Left cardiac atrium (tissue), 4 donors: ENCODE measurements at regions not wholly inside any gene's neighbourhood (a gene's known extent, or its start where the extent isn't known, plus 50 kb on each side); places are given as distances from the start of the nearest gene placed in this dataset.
"Not testable (repeated sequence)": the region's sequence is repeated elsewhere in the genome, so short reads cannot be mapped to it uniquely, and the experiment has no call there.

Source experiments
- ATAC-seq, 2 donors: fragments of 200-7000 bp; cut with Tn5 transposase; one replicate each; pipeline ENCODE4 v1.9.1; 2020; ENCODE audit warnings: mild to moderate bottlenecking in 2 of 2, moderate library complexity in 2 of 2
- DNase-seq: peaks from one replicate; pipeline ENCODE4 v3.0.0-alpha.2; 2020
- intact Hi-C, 2 donors: fragments of 100-400 bp; cut with DNase I; formaldehyde crosslinking; loops; one replicate each; pipeline versions ENCODE4 v1.14.1 to v1.15.1; 2022 to 2023
- donor health status: DM: no; HTN: yes; CAD: no.
- donor health status: DM: no; HTN: yes; CAD: no; lungs with severe emphysema.
- donor health status: DM: yes; HTN: yes; CAD: no.
- donor health status: Dilated cardiomyopathy.

DNA sequence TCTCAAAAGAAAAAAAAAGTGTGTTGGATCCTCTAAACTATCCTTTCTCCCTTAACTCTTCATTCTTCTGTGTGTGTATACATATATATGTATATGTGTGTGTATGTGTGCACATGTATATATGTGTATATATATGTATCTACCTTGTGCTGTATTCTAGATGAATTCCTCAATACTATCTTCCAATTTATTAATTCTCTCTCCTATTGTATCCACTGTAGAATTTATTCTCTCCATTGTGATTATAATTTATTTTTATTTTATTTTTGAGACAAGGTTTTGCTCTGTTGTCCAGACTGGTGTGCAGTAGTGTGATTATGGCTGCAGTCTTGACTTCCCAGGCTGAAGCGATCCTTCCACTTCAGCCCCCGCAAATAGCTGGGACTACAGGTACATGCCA, 147.1 kb upstream of the ZNF618 start:
- DNase-seq = no peak
- no peak for ATAC-seq
- intact Hi-C loops = no loop called here

DNA sequence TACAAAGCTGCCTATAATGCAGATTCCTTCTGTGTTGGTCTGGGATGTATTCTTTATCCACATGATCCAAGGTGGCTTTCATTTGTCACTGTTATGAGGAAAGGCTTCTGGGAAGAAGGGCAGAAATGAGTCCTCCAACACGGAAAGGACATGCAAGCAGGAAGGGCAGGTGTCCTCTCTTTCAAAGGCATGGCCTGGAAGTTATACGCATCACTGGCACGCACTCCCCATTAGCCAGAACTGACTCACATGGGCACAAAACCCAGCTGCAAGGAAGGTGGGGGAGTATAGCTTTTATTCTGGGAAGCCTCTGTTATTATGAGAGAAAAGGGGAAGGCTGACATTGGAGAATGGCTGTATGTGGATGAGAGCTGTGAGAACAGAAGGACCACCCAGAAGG, 141.3 kb upstream of the ZNF618 start:
- DNase-seq = no peak
- intact Hi-C loops = loop anchor here in 1 of 2 donors (5.0 kb wide), 1 partner anchor 297 kb away; no protein-coding TSS in a partner anchor
- no peak for ATAC-seq

DNA sequence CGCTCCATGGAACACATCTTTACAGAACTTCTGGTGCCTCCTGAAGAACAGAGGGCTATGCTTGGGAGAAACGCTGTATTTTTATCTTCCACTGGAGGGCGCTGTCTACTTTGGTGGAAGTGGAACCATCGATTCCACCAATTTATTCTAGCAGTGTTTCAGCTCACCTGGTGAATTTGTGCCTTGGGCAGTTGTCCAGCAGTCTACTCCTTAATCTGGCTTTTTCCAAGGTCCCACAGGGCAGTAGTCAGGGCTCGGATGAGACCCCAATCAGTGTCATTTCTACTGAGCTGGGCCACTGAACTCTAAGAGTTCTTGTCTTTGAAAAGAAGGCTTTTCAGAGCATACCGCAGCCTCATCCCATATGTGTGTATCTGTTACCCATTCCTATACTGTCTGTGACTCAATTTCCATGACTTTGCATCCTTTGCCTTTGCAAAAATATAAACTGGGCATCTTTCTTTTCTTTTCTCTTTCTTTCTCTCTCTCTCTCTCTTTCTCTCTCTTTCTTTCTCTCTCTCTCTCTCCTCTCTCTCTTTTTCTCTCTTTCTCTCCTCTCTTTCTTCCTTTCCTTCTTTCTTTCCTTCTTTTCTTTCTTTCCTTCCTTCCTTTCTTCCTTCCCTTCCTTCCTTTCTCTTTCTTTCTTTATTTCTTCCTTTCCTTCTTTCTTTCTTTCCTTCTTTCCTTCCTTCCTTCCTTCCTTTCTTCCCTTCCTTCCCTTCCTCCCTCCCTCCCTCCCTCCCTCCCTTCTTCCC, 138.4 kb upstream of the ZNF618 start:
- intact Hi-C loops = loop anchor here in 1 of 2 donors (5.0 kb wide), 1 partner anchor 295 kb away; no protein-coding TSS in a partner anchor
- no peak for DNase-seq
- ATAC-seq = no peak

DNA sequence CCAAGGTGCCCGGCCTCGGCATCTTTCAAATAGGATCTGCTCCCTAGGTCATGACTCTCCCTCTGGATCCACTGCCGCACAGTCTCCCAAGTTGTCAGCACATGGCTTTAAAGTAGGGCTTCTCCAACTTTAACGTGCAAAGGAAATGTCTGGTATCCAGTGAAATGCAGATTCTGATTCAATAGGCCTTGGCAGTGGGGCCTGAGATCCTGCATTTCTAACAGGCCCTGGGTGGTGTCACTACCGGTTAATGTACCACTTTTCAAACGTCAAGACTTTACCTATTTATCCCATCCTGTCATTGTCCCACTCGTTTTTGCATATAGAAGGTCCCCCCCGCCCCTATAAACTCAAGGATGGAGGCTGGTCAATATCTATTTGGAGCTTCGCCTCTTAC, 137.6 kb upstream of the ZNF618 start:
- intact Hi-C loops = loop anchor here in 1 of 2 donors (5.0 kb wide), 1 partner anchor 294 kb away; no protein-coding TSS in a partner anchor
- ATAC-seq (no peak), DNase-seq (no peak)

DNA sequence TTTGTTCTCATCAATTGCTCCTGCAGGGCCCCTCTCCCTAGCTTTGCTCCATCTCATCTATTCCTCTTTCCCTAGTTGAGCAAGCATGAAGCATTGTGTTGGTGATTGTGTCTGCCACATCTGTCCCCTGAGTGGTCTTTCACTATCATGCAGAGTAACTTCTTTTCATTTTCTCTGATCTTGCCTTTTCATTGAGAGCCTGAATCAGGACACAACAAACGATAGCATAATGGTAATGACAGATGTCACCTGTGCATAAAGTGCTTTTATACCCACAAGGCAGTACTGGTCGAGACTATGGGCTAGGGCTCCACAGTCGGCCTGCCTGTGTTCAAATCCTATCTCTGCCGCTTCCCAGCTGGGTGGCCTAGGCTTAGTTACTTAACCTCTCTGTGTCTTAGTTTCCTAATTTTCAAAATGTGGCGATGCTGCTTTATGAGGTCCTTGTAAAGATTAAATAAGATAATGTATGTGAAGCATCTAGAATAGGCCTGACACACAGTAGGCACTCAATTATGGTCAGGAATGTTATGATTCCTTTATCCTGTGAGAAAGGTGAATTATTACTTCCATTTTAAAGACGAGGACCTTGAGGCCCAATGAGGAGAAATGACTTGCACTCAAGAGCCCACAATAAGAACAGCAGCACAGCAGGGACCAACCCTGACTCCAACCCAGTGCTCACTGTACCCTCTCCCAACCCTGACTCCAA, 137.1 kb upstream of the ZNF618 start:
- no peak for DNase-seq
- no peak for ATAC-seq
- intact Hi-C loops = loop anchor here in 1 of 2 donors (5.0 kb wide), 1 partner anchor 293 kb away; no protein-coding TSS in a partner anchor

DNA sequence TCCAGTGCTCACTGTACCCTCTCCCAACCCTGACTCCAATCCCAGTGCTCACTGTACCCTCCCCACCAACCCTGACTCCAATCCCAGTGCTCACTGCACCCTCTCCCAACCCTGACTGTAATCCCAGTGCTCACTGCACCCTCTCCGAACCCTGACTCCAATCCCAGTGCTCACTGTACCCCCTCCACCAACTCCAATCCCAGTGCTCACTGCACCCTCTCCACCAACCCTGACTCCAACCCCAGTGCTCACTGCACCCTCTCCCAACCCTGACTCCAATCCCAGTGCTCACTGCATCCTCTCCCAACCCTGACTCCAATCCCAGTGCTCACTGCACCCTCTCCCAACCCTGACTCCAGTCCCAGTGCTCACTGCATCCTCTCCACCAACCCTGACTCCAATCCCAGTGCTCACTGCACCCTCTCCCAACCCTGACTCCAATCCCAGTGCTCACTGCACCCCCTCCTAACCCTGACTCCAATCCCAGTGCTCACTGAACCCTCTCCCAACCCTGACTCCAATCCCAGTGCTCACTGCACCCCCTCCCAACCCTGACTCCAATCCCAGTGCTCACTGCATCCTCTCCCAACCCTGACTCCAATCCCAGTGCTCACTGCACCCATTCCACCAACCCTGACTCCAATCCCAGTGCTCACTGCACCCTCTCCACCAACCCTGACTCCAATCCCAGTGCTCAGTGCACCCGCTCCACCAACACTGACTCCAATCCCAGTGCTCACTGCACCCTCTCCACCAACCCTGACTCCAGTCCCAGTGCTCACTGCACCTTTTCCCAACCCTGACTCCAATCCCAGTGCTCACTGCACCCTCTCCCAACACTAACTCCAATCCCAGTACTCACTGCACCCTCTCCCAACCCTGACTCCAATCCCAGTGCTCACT, 136.3 kb upstream of the ZNF618 start:
- intact Hi-C loops = loop anchor here in 1 of 2 donors (5.0 kb wide), 1 partner anchor 292 kb away; no protein-coding TSS in a partner anchor
- not testable (repeated sequence) for DNase-seq, ATAC-seq

DNA sequence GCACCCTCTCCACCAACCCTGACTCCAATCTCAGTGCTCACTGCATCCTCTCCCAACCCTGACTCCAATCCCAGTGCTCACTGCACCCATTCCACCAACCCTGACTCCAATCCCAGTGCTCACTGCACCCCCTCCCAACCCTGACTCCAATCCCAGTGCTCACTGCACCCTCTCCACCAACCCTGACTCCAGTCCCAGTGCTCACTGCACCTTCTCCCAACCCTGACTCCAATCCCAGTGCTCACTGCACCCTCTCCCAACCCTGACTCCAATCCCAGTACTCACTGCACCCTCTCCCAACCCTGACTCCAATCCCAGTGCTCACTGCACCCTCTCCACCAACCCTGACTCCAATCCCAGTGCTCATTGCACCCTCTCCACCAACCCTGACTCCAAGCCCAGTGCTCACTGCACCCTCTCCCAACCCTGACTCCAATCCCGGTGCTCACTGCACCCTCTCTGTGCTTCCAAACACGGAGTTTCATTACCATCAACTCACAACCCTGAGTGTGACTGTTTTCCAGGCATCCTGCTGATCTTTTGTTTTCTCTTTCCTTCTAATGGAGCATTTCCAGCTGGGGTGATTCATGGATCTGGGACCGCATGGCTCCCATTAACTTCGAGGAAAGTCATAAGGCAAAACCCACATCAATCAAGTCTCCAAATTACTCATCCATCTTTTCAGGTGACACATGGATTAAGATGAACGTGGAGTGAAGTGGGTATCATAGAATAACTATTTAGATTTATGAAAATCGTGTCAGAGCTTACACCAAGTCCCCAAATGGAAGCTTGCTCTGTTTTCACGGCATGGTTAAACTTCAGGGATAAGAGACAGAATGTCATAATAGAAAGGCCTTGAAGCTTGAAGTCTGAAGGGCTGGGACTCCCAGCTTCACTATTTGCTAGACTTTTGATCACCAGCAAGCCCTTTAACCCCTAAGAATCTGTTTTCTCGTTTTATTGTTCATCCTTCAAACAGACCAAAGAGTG, 135.3 kb upstream of the ZNF618 start:
- intact Hi-C loops, ATAC-seq, DNase-seq: not testable (repeated sequence)

DNA sequence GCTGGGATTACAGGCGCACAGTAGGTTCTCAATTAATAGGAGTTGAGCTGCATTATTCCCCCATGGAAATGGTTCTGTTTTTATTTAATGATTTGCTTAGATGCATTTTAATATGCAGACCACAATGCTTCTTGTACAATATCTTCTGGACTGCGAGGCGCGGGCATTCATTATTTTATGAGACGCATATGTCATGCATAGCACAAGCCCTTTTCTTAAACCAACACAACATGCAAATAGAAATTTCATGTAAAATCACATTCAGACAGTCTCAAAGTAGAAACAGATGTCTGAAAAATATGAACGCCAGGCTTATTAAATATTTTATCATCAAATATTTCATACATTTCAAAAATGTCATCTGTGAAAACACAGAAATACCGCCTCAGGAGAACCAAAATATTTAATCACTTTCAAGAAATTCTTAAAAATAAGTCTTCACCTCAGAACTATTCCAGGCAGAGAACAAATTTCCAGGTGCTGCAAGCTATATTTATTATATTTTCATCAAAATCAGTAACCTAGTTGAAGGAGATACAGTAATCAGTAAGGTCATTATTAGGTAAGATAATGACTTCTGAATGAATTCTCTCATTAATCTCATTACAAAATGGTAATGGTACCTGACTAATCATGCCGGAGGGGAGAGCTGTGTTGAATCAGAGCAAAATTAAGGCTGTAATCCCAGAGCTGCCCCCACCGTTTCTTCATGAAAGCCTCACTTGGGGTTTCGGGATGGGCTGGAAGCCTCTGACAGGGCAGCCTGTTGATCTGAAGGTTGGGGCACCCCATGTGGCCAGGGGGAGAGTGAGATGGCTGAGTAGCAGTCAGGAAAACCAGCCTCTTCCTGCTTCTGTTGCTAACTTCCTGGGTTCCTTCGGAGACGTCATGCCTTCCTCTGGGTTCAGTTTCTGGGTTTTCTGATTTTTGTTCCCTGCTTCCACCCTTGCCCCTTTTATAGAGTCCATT, 133.9 kb upstream of the ZNF618 start:
- intact Hi-C loops = no loop called here
- ATAC-seq (no peak), DNase-seq (no peak)

DNA sequence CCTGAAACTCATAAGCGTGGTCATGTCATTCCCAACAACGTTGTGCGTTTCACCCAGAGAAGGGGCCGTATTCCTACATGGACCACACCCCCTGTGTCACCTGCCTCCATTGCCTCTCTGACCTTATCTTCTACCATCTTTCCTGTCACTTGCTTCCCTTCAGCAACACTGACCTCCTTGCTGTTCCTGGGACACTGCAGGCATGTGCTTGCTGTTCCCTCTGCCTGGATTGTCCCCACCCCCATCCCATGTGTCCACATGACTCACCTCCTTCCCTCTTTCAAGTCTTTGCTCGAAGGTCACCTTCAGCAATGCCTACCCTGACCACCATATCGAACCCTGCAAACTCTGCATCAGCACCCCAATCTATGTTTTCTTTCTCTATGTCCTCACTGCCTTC, 133.2 kb upstream of the ZNF618 start:
- intact Hi-C loops = no loop called here
- ATAC-seq (no peak), DNase-seq (no peak)

DNA sequence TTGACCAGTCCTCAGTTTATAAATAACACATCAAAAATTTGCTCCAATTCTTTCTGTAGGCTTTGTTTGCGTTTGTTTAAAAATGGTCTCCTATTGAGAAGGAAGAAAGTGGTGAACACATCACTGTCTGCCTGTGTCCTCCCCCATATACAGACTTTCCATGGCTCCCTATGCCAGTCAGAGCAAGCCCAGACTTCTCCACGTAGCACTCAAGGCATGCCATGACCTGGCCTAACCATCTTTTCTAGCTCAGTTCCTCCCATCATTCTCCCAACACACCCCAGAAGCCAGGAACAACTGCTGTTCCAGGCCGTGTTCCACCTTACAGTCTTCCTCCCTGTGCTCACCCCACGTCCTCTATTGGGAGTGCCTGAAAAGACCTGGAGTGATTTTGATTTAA, 129.6 kb upstream of the ZNF618 start:
- intact Hi-C loops = no loop called here
- DNase-seq = no peak
- no peak for ATAC-seq

DNA sequence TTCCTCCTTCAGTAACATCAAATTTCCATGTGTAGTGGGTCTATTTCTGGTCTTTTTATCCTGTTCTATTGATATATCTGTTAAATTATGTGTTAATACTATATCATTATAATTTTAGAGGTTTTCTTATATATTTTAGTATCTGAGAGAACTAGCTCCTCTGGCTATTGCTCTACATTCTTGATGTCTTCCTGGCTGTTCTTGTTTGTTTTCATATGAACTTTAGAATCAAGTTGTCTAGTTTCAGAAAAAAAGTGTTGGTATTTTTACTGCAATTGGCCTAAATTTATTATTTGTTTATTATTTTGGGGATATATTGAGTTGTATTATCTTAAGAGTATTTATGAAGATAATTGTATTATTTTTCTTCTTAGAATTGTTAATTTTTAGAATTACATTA, 128.0 kb upstream of the ZNF618 start:
- intact Hi-C loops = no loop called here
- DNase-seq (no peak), ATAC-seq (no peak)

DNA sequence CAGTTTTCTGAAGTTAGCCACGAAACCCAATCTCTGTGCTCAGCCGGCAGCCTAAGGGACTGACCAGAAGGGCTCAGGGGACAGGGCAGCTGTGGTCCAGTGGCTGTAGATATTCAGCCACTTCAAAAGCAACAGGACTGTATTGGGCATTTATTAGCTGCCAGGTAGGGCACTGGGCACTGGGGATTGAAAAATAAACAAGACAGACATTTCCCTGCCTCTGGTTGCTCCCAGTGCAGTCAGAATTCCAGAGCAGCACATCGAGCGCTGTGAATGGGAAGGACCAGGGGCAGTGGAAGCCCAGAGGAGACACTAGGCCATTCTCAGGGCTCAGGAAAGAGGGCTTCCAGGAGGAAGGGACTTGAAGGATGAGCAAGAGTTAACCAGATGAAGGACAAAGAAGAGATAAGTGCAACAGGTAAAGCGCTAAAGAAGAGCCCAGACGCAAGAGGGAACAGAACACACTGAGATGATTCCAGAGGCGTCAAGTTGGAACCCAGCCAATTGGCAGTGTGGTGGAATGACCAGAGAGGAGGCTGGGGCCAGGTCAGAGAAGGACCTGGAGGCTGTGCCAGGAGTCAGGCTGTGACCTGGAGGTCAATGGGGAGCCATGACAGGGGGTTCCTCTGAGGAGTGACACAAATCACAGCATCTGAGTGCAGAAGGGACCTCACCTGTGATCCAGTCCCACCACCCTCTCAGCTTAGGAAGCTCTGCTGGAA, 122.5 kb upstream of the ZNF618 start:
- intact Hi-C loops = no loop called here
- DNase-seq (no peak), ATAC-seq (no peak)

DNA sequence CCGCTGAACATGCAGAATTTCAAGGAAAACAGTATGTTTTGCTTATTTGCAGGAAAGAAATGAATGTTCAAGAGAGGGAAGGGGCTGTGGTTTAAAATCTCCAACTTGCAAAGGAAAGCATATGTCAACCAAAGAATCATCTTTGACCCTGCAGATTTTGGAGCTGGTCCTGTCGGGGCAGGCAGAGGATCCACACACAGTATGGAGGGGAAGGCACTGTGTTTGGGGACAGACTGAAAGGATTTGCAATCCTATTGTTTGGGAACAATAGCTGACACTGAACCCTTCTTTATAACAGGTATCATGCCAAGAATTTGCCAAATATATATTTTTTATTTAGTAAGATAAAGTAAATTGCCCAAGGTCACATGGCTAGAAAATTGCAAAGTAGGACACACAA, 121.4 kb upstream of the ZNF618 start:
- intact Hi-C loops = no loop called here
- DNase-seq (no peak), ATAC-seq (no peak)

DNA sequence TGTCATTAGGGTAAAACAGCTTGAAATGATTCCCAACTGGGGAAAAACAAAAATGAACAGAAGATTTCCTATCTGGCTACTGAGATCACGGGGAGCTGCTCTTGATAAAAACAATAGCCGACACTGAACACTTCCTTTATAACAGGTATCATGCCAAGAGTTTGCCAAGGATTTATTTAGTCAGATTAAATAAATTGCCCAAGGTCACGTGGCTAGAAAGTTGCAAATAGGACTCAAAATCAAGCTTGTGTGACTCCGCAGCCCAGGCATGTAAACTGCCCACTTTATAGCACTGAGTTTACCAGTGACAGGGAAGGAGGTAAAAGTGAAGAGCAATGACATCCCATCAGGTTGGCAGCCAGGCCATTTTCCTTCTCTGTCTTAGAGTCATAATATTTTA, 120.7 kb upstream of the ZNF618 start:
- no peak for DNase-seq
- no peak for ATAC-seq
- intact Hi-C loops = no loop called here

DNA sequence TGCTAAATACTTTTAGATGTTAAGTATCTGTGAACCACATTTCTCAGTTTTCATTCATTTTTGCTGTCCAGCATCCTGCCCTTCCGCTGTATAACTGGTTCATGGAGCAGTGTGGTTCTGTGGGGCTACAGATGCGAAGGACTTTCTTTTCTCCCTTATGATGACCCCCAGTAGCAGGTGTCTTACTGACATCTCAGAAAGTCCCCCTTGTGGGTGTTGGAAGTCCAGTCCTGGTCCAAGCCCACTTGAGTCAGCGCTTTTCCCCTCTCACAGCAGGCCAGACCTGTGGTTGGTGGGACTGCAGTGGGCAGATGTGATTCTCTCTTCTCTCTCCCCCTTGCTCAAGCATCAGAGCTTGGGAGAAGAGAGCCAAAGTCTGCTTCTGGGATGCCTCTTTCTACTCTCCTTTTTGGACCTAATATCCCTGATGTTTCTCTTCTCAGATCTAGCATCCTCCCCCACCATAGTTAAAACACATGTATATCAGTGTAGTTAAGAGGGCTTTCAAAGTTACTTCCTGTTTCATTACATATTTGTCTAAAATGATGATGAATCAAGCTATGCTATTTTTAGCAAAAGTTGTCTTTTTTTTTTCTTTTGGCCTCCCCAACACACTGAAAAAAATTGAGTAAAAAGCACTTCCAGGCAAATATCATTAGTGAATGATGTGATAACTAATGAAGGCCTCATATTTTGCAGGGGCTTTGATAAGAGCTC, 119.5 kb upstream of the ZNF618 start:
- ATAC-seq = no peak
- intact Hi-C loops = no loop called here
- no peak for DNase-seq

DNA sequence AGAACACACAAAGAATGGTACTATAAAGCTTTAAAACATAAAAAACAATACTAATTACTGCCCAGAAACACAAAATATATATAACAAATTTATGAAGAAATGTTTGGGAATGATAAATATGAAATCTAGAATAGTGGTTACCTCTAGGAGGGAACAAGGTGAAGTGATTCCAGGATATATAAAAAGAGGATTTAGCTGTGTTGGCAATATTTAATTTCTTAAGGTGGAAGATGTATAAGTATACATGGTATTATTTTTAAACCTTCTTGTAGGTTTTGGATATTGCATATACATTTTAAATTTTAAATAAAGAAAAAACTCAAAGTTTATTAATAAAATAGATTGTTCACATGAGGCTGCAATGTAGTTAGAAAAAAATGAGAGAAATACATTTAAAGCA, 112.7 kb upstream of the ZNF618 start:
- ATAC-seq (no peak), DNase-seq (no peak)
- intact Hi-C loops = no loop called here
